B cell (primary cell): ENCODE measurements at regions not wholly inside any gene's neighbourhood (a gene's known extent, or its start where the extent isn't known, plus 50 kb on each side); places are given as distances from the start of the nearest gene placed in this dataset.

ENCODE experiments used
- CTCF ChIP-seq: fragments of 200-600 bp; IDR thresholded peaks from one replicate; pipeline ENCODE4 v1.8.0; 2022; ENCODE audit warnings: antibody characterized with exemption, mild to moderate bottlenecking
- EZH2 ChIP-seq: IDR thresholded peaks from 2 replicates; pipeline ENCODE4 v1.6.1; 2012; ENCODE audit warnings: borderline replicate concordance, low read depth, mild to moderate bottlenecking, moderate library complexity, low read length; ENCODE audit not compliant: insufficient read depth, poor library complexity, severe bottlenecking

DNA sequence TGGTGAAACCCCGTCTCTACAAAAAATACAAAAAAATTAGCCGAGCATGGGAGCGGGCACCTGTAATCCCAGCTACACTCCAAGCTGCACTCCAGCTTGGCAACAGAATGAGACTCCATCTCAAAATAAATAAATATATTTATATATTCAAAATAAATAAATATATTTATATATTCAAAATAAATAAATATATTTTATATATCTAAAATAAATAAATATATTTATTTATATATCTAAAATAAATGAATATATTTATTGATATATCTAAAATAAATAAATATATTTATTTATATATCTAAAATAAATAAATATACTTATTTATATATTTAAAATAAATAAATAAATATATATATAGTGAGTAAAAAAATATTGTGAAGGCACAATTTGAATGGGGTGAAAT lies 63.4 kb upstream of the EXOC1L start:
- TF ChIP-seq CTCF = no peak
- TF ChIP-seq EZH2 = no peak
